ENCODE measurements at regions not wholly inside any gene's neighbourhood (a gene's known extent, or its start where the extent isn't known, plus 50 kb on each side); places are given as distances from the start of the nearest gene placed in this dataset.

GRCh38 chr2:204051476-204051875, 114.9 kb downstream of the ICOS start:
- H3K79me2 ChIP-seq (ENCODE audit: insufficient read depth, low read length) = no peaks in the 10 kb centered on the region
- TF ChIP-seq, protein P1, sequence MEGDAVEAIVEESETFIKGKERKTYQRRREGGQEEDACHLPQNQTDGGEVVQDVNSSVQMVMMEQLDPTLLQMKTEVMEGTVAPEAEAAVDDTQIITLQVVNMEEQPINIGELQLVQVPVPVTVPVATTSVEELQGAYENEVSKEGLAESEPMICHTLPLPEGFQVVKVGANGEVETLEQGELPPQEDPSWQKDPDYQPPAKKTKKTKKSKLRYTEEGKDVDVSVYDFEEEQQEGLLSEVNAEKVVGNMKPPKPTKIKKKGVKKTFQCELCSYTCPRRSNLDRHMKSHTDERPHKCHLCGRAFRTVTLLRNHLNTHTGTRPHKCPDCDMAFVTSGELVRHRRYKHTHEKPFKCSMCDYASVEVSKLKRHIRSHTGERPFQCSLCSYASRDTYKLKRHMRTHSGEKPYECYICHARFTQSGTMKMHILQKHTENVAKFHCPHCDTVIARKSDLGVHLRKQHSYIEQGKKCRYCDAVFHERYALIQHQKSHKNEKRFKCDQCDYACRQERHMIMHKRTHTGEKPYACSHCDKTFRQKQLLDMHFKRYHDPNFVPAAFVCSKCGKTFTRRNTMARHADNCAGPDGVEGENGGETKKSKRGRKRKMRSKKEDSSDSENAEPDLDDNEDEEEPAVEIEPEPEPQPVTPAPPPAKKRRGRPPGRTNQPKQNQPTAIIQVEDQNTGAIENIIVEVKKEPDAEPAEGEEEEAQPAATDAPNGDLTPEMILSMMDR (IDR thresholded peaks at IDR 0.05; ENCODE audit: insufficient read depth, low read depth, low read length) = peak; percentile 10
- TF ChIP-seq EZH2 (IDR thresholded peaks at IDR 0.05; ENCODE audit: insufficient read depth, low read length) = no peak
- no peak for DNase-seq (ENCODE audit: low read depth)
- no peaks in the 10 kb centered on the region for H3K4me1 Mint-ChIP-seq (ENCODE audit: low read depth, unreplicated experiment)
- H3K9ac ChIP-seq (ENCODE audit: low read length) = no peak overlapping the region
- H3K4me3 Mint-ChIP-seq (ENCODE audit: unreplicated experiment) = no peak overlapping the region
- FAIRE-seq = no peak
- H3K36me3 Mint-ChIP-seq (ENCODE audit: low read depth, unreplicated experiment) = no peaks in the 10 kb centered on the region
- peaks cover 20% of the 10 kb centered on the region for H3K27me3 Mint-ChIP-seq (ENCODE audit: low read depth, unreplicated experiment)
- H3K27ac ChIP-seq (ENCODE audit: low read depth, low read length) = no peak overlapping the region
- no peaks in the 10 kb centered on the region for H4K20me1 ChIP-seq (ENCODE audit: insufficient read depth, low read length)
- H3K9me3 Mint-ChIP-seq (ENCODE audit: unreplicated experiment) = peaks cover 3% of the 10 kb centered on the region
- H3K4me3 ChIP-seq (ENCODE audit: insufficient read depth, low read depth, low read length) = no peak overlapping the region
- no peak overlapping the region for H3K27ac Mint-ChIP-seq (ENCODE audit: unreplicated experiment)
- no peak overlapping the region for H2AFZ ChIP-seq (ENCODE audit: low read depth, low read length)
- no peaks in the 10 kb centered on the region for H3K36me3 ChIP-seq (ENCODE audit: insufficient read depth, low read length)
- no peaks in the 10 kb centered on the region for H3K4me1 ChIP-seq (ENCODE audit: insufficient read depth, low read length)
- no peak overlapping the region for H3K4me2 ChIP-seq (ENCODE audit: low read length)
- H3K9me3 ChIP-seq (ENCODE audit: insufficient read depth, low read depth, low read length) = no peaks in the 10 kb centered on the region
- H3K27me3 ChIP-seq (ENCODE audit: insufficient read depth, low read length) = no peaks in the 10 kb centered on the region

DNA sequence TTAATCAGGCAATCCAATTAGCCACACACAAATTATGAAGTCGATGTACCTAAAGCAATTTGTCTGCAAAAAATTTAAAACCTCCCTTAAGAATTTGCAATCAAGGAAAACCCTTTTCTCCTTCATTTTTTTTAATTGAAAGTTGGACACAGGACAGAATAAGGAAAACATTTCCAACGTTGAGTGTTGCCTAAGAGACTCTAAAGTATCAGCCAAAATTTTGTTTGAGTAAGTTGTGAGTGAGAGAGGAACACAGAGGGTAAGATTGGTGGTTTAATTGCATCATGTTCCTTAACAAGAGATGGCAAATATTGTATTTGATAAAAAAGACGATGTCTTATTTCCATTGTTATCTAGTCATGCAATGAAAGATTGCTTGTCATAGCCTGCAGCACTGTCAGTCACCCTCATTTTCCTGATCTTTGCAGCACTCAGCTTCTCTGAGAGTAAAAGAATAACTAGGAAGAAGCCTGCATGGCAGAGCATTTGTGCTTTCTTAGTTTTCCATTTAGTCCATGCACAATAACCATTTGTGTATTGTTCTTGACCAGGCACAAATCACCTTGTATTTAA, 115.5 kb downstream of the ICOS start:
- H3K4me1 Mint-ChIP-seq (ENCODE audit: low read depth, unreplicated experiment) = no peaks in the 10 kb centered on the region
- no peak overlapping the region for H3K27ac Mint-ChIP-seq (ENCODE audit: unreplicated experiment)
- DNase-seq (ENCODE audit: low read depth) (no peak), FAIRE-seq (no peak)
- no peak overlapping the region for H3K9ac ChIP-seq (ENCODE audit: low read length)
- H3K27me3 Mint-ChIP-seq (ENCODE audit: low read depth, unreplicated experiment) = peaks cover 16% of the 10 kb centered on the region
- H3K4me3 ChIP-seq (ENCODE audit: insufficient read depth, low read depth, low read length) = no peak overlapping the region
- H3K36me3 ChIP-seq (ENCODE audit: insufficient read depth, low read length) = no peaks in the 10 kb centered on the region
- peaks cover 3% of the 10 kb centered on the region for H3K9me3 Mint-ChIP-seq (ENCODE audit: unreplicated experiment)
- no peak overlapping the region for H3K27ac ChIP-seq (ENCODE audit: low read depth, low read length)
- H3K4me2 ChIP-seq (ENCODE audit: low read length) = no peak overlapping the region
- no peak overlapping the region for H2AFZ ChIP-seq (ENCODE audit: low read depth, low read length)
- H3K4me3 Mint-ChIP-seq (ENCODE audit: unreplicated experiment) = no peak overlapping the region
- no peaks in the 10 kb centered on the region for H3K9me3 ChIP-seq (ENCODE audit: insufficient read depth, low read depth, low read length)
- no peak for TF ChIP-seq EZH2 (IDR thresholded peaks at IDR 0.05; ENCODE audit: insufficient read depth, low read length)
- TF ChIP-seq, protein P1 (IDR thresholded peaks at IDR 0.05; ENCODE audit: insufficient read depth, low read depth, low read length) = no peak
- H4K20me1 ChIP-seq (ENCODE audit: insufficient read depth, low read length) = no peaks in the 10 kb centered on the region
- H3K4me1 ChIP-seq (ENCODE audit: insufficient read depth, low read length) = no peaks in the 10 kb centered on the region
- no peaks in the 10 kb centered on the region for H3K36me3 Mint-ChIP-seq (ENCODE audit: low read depth, unreplicated experiment)
- H3K27me3 ChIP-seq (ENCODE audit: insufficient read depth, low read length) = no peaks in the 10 kb centered on the region
- no peaks in the 10 kb centered on the region for H3K79me2 ChIP-seq (ENCODE audit: insufficient read depth, low read length)

GRCh38 chr2:204059016-204059415, 122.5 kb downstream of the ICOS start:
- DNase-seq (ENCODE audit: low read depth) = no peak
- Histone ChIP-seq H3K4me3 (ENCODE audit: insufficient read depth, low read depth, low read length) (no peak overlapping the region), H3K79me2 (ENCODE audit: insufficient read depth, low read length) (no peaks in the 10 kb centered on the region), H3K4me2 (ENCODE audit: low read length) (no peak overlapping the region), H2AFZ (ENCODE audit: low read depth, low read length) (no peak overlapping the region), H3K36me3 (ENCODE audit: insufficient read depth, low read length) (no peaks in the 10 kb centered on the region), H3K27ac (ENCODE audit: low read depth, low read length) (no peak overlapping the region), H3K9ac (ENCODE audit: low read length) (no peak overlapping the region), H3K4me1 (ENCODE audit: insufficient read depth, low read length) (no peaks in the 10 kb centered on the region), H4K20me1 (ENCODE audit: insufficient read depth, low read length) (no peaks in the 10 kb centered on the region), H3K9me3 (ENCODE audit: insufficient read depth, low read depth, low read length) (no peaks in the 10 kb centered on the region), H3K27me3 (ENCODE audit: insufficient read depth, low read length) (peaks cover 4% of the 10 kb centered on the region)
- Mint-ChIP-seq H3K27ac (ENCODE audit: unreplicated experiment) (no peak overlapping the region), H3K27me3 (ENCODE audit: low read depth, unreplicated experiment) (no peaks in the 10 kb centered on the region), H3K4me1 (ENCODE audit: low read depth, unreplicated experiment) (no peaks in the 10 kb centered on the region), H3K9me3 (ENCODE audit: unreplicated experiment) (no peaks in the 10 kb centered on the region), H3K36me3 (ENCODE audit: low read depth, unreplicated experiment) (no peaks in the 10 kb centered on the region), H3K4me3 (ENCODE audit: unreplicated experiment) (no peak overlapping the region)
- TF ChIP-seq, protein P1 (IDR thresholded peaks at IDR 0.05; ENCODE audit: insufficient read depth, low read depth, low read length) = no peak
- TF ChIP-seq EZH2 (IDR thresholded peaks at IDR 0.05; ENCODE audit: insufficient read depth, low read length) = no peak
- FAIRE-seq = no peak
